ENCODE measurements at regions not wholly inside any gene's neighbourhood (a gene's known extent, or its start where the extent isn't known, plus 50 kb on each side); places are given as distances from the start of the nearest gene placed in this dataset.

DNA sequence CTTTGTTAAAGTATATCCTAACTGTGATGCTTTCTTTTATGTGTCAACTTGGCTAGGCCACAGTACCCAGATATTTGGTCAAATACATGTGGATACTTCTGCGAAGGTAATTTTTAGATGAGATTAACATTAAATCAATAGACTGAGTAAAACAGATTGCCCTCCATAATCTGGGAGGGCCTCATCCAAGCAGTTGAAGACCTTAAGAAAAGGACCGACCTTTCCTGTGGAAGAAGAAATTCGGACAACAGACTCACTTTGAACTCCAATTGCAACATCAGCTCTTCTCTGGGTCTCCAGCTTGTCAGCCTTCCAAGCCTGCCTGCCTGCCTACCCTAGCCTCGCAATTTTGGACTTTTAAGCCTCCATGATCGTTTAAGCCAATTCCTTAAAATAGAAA lies 57.9 kb upstream of the DOCK9 start:
- Histone ChIP-seq H3K4me2 (ENCODE audit: low read length) (no peak overlapping the region), H3K9me2 (ENCODE audit: insufficient read depth) (no peaks in the 10 kb centered on the region), H3K36me3 (ENCODE audit: control insufficient read depth in 1 of 2, insufficient read depth in 2 of 2, low read length in 2 of 2) (no peaks in the 10 kb centered on the region), H3K27me3 (ENCODE audit: insufficient read depth, low read length) (no peaks in the 10 kb centered on the region), H3K4me1 (ENCODE audit: control insufficient read depth in 1 of 2, insufficient read depth in 2 of 2, low read length in 2 of 2) (peaks cover 3 to 24% of the 10 kb centered on the region in 2 experiments), H4K20me1 (ENCODE audit: insufficient read depth) (no peaks in the 10 kb centered on the region), H3K79me2 (ENCODE audit: insufficient read depth, low read length) (0 out of 2 replicates have a peak, but pooled peaks cover 8% of the 10 kb centered on the region), H2AFZ (ENCODE audit: low read depth, low read length, poor library complexity, severe bottlenecking) (no peak overlapping the region), H3K9ac (ENCODE audit: low read length) (no peak overlapping the region), H3K9me3 (ENCODE audit: control insufficient read depth in 1 of 2, insufficient read depth in 1 of 2, low read depth in 1 of 2, low read length in 2 of 2) (no peaks in the 10 kb centered on the region), H3K4me3 (replicated peaks in 1 of 2; ENCODE audit: low read depth in 1 of 2, low read length in 2 of 2) (no peak overlapping the region), H3K27ac (ENCODE audit: low read depth, low read length) (no peak overlapping the region)
- DNase-seq (ENCODE audit: low read depth, low spot score), result no peak
- intact Hi-C loops (cut with micrococcal nuclease), result no loop called here
- ChIA-PET RAD21 (ENCODE audit: low non-redundant PET in 1 of 2, low total read pairs in 2 of 2, uncharacterized antibody in 2 of 2, unreplicated experiment in 2 of 2) (no interaction called here), POLR2A (no interaction called here), CTCF (no interaction called here)
- no TSS peak for BruUV-seq (replicated peaks)
- TF ChIP-seq CEBPB (IDR thresholded peaks at IDR 0.05; ENCODE audit: low read depth), result no peak
- no peak for TF ChIP-seq SP1 (IDR thresholded peaks at IDR 0.05; ENCODE audit: low read depth)
- TF ChIP-seq MAX (IDR thresholded peaks at IDR 0.05), result no peak
- TF ChIP-seq SRF (IDR thresholded peaks at IDR 0.05; ENCODE audit: low read depth), result no peak
- no peak for TF ChIP-seq JUND (IDR thresholded peaks at IDR 0.05)
- no peak for TF ChIP-seq RAD21 (IDR thresholded peaks at IDR 0.05; ENCODE audit: low read depth)
- no peak for TF ChIP-seq ZNF274 (IDR thresholded peaks at IDR 0.05; ENCODE audit: low read depth, low read length)
- no peak for TF ChIP-seq FOSL1 (IDR thresholded peaks at IDR 0.05; ENCODE audit: low read depth)
- no peak for TF ChIP-seq EZH2 (IDR thresholded peaks at IDR 0.05)
- no peak for TF ChIP-seq YY1 (IDR thresholded peaks at IDR 0.05; ENCODE audit: extremely low read depth, insufficient replicate concordance, low read depth, low read length)
- no peak for TF ChIP-seq POLR2AphosphoS5 (IDR thresholded peaks at IDR 0.05; ENCODE audit: low read depth, low read length)
- TF ChIP-seq, protein P1, sequence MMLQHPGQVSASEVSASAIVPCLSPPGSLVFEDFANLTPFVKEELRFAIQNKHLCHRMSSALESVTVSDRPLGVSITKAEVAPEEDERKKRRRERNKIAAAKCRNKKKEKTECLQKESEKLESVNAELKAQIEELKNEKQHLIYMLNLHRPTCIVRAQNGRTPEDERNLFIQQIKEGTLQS (IDR thresholded peaks at IDR 0.05), result no peak
- ATAC-seq, result no peak

DNA sequence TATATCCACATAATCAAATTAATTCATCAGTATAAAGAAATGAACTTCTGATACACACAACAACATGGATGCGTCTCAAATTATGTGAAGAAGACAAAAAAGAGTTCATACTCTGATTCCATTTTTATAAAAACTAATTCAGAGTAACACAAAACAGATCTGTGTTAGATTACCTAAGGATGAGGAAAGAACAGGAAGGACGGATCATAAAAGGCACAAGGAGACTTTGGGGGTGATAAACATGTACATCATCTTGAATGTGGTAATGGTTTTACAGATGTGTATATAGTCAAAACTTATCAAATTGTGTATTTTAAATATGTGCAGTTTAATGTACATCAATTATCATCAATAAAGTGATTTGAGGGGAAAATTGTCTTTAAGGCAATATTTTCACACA lies 59.9 kb upstream of the DOCK9 start:
- ChIA-PET RAD21 (ENCODE audit: low non-redundant PET in 1 of 2, low total read pairs in 2 of 2, uncharacterized antibody in 2 of 2, unreplicated experiment in 2 of 2) (no interaction called here), CTCF (interaction anchor here (0.7 kb wide), 1 partner anchor 63 kb away, joined by 3 read pairs; no protein-coding TSS in a partner anchor), POLR2A (no interaction called here)
- H4K20me1 ChIP-seq (ENCODE audit: insufficient read depth), result no peaks in the 10 kb centered on the region
- H3K9ac ChIP-seq (ENCODE audit: low read length), result no peak overlapping the region
- no peaks in the 10 kb centered on the region for H3K36me3 ChIP-seq (ENCODE audit: control insufficient read depth in 1 of 2, insufficient read depth in 2 of 2, low read length in 2 of 2)
- no TSS peak for BruUV-seq (replicated peaks)
- no peaks in the 10 kb centered on the region for H3K27me3 ChIP-seq (ENCODE audit: insufficient read depth, low read length)
- H3K4me2 ChIP-seq (ENCODE audit: low read length), result no peak overlapping the region
- 0 out of 2 replicates have a peak, but pooled peaks cover 8% of the 10 kb centered on the region for H3K79me2 ChIP-seq (ENCODE audit: insufficient read depth, low read length)
- H3K9me3 ChIP-seq (ENCODE audit: control insufficient read depth in 1 of 2, insufficient read depth in 1 of 2, low read depth in 1 of 2, low read length in 2 of 2), result no peaks in the 10 kb centered on the region
- peaks cover 0 to 10% of the 10 kb centered on the region in 2 experiments; a peak in 2 of 4 replicates for H3K4me1 ChIP-seq (ENCODE audit: control insufficient read depth in 1 of 2, insufficient read depth in 2 of 2, low read length in 2 of 2)
- H3K4me3 ChIP-seq (replicated peaks in 1 of 2; ENCODE audit: low read depth in 1 of 2, low read length in 2 of 2), result no peak overlapping the region
- ATAC-seq (no peak), DNase-seq (ENCODE audit: low read depth, low spot score) (no peak)
- intact Hi-C loops (cut with micrococcal nuclease), result no loop called here
- H2AFZ ChIP-seq (ENCODE audit: low read depth, low read length, poor library complexity, severe bottlenecking), result no peak overlapping the region
- H3K9me2 ChIP-seq (ENCODE audit: insufficient read depth), result no peaks in the 10 kb centered on the region
- no peak overlapping the region for H3K27ac ChIP-seq (ENCODE audit: low read depth, low read length)
- no peak for TF ChIP-seq SIN3A (IDR thresholded peaks at IDR 0.05; ENCODE audit: low read depth)
- no peak for TF ChIP-seq EGR1 (IDR thresholded peaks at IDR 0.05; ENCODE audit: low read depth)
- no peak for TF ChIP-seq YY1 (IDR thresholded peaks at IDR 0.05; ENCODE audit: extremely low read depth, insufficient replicate concordance, low read depth, low read length)
- TF ChIP-seq, protein P2, sequence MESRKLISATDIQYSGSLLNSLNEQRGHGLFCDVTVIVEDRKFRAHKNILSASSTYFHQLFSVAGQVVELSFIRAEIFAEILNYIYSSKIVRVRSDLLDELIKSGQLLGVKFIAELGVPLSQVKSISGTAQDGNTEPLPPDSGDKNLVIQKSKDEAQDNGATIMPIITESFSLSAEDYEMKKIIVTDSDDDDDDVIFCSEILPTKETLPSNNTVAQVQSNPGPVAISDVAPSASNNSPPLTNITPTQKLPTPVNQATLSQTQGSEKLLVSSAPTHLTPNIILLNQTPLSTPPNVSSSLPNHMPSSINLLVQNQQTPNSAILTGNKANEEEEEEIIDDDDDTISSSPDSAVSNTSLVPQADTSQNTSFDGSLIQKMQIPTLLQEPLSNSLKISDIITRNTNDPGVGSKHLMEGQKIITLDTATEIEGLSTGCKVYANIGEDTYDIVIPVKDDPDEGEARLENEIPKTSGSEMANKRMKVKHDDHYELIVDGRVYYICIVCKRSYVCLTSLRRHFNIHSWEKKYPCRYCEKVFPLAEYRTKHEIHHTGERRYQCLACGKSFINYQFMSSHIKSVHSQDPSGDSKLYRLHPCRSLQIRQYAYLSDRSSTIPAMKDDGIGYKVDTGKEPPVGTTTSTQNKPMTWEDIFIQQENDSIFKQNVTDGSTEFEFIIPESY (IDR thresholded peaks at IDR 0.05; ENCODE audit: extremely low read depth, insufficient replicate concordance, low read length), result no peak
- TF ChIP-seq CTCF (IDR thresholded peaks at IDR 0.05 in 2 of 3, conservative IDR thresholded peaks at IDR 0.05 in 1 of 3; ENCODE audit: borderline replicate concordance in 1 of 3, insufficient read depth in 1 of 3, low read depth in 2 of 3, low read length in 2 of 3), result no peak
- TF ChIP-seq TCF7L2 (IDR thresholded peaks at IDR 0.05; ENCODE audit: borderline replicate concordance, extremely low read depth, insufficient read depth, insufficient read length), result no peak
- no peak for TF ChIP-seq MAX (IDR thresholded peaks at IDR 0.05)
- TF ChIP-seq RAD21 (IDR thresholded peaks at IDR 0.05; ENCODE audit: low read depth), result no peak

Data from HCT116 (cell line).